ENCODE measurements at regions not wholly inside any gene's neighbourhood (a gene's known extent, or its start where the extent isn't known, plus 50 kb on each side); places are given as distances from the start of the nearest gene placed in this dataset.
"Not testable (repeated sequence)": the region's sequence is repeated elsewhere in the genome, so short reads cannot be mapped to it uniquely, and the experiment has no call there.

- DNase-seq (ENCODE audit: low spot score), result no peak
Observed at GRCh38 chr14:89697281-89698060, 257.1 kb downstream of the EFCAB11 start.

- DNase-seq (ENCODE audit: low spot score), result no peak
Observed at GRCh38 chr14:89695846-89696245, 258.7 kb downstream of the EFCAB11 start.

- DNase-seq (ENCODE audit: low spot score), result no peak
Observed at GRCh38 chr14:89690139-89690538, 264.4 kb downstream of the EFCAB11 start.

- not testable (repeated sequence) for DNase-seq (ENCODE audit: low spot score)
Observed at GRCh38 chr14:89689711-89690110, 264.8 kb downstream of the EFCAB11 start.

GRCh38 chr14:89688507-89689211 is 265.9 kb downstream of the EFCAB11 start:
- DNase-seq (ENCODE audit: low spot score), result no peak

- DNase-seq (ENCODE audit: low spot score), result not testable (repeated sequence)
Observed at GRCh38 chr14:89687129-89687528, 267.4 kb downstream of the EFCAB11 start.

GRCh38 chr14:89684139-89684538 is 267.1 kb upstream of the FOXN3 start:
- no peak for DNase-seq (ENCODE audit: low spot score)

GRCh38 chr14:89681086-89682018 is 264.3 kb upstream of the FOXN3 start:
- DNase-seq (ENCODE audit: low spot score), result no peak

- DNase-seq (ENCODE audit: low spot score), result no peak
Observed at GRCh38 chr14:89680156-89680555, 263.1 kb upstream of the FOXN3 start.

- no peak for DNase-seq (ENCODE audit: low spot score)
Observed at GRCh38 chr14:89678768-89679167, 261.7 kb upstream of the FOXN3 start.

- DNase-seq (ENCODE audit: low spot score), result no peak
Observed at GRCh38 chr14:89675590-89675989, 258.6 kb upstream of the FOXN3 start.

GRCh38 chr14:89674936-89675335 is 257.9 kb upstream of the FOXN3 start:
- DNase-seq (ENCODE audit: low spot score), result peak; percentile 33

GRCh38 chr14:89674240-89674639 is 257.2 kb upstream of the FOXN3 start:
- no peak for DNase-seq (ENCODE audit: low spot score)

GRCh38 chr14:89673512-89674225 is 256.6 kb upstream of the FOXN3 start:
- peak; percentile 66 for DNase-seq (ENCODE audit: low spot score)

- DNase-seq (ENCODE audit: low spot score), result no peak
Observed at GRCh38 chr14:89672636-89673511, 255.8 kb upstream of the FOXN3 start.

GRCh38 chr14:89669193-89669592 is 252.2 kb upstream of the FOXN3 start:
- no peak for DNase-seq (ENCODE audit: low spot score)

GRCh38 chr14:89667983-89668382 is 250.9 kb upstream of the FOXN3 start:
- DNase-seq (ENCODE audit: low spot score), result no peak

- not testable (repeated sequence) for DNase-seq (ENCODE audit: low spot score)
Observed at GRCh38 chr14:89665300-89666081, 248.5 kb upstream of the FOXN3 start.

GRCh38 chr14:89661392-89661791 is 244.4 kb upstream of the FOXN3 start:
- DNase-seq (ENCODE audit: low spot score), result no peak
